Activated CD8-positive, alpha-beta memory T cell treated with anti-CD3 and anti-CD28 coated beads, Interleukin-2, amount 10 ng/mL, durations not matched to agents 7 days and 5 days (primary cell): ENCODE measurements at regions not wholly inside any gene's neighbourhood (a gene's known extent, or its start where the extent isn't known, plus 50 kb on each side); places are given as distances from the start of the nearest gene placed in this dataset.

ENCODE experiments used
- ATAC-seq: fragments of 150-1000 bp; cut with Tn5 transposase; one replicate; pipeline ENCODE4 v1.10.0; 2021; ENCODE audit warnings: moderate library complexity
- CTCF ChIA-PET: fragments of 350-600 bp; sonication (Branson Sonifier 250); formaldehyde crosslinking; loops from one replicate; lab custom pipeline; 2021; ENCODE audit warnings: antibody characterized with exemption; lab: Charles Lee
- DNase-seq: peaks from one replicate; pipeline ENCODE4 v3.0.0-alpha.2; 2020
- H3K27ac Mint-ChIP-seq: one replicate; pipeline ENCODE4 v1.8.0; 2021; ENCODE audit warnings: mild to moderate bottlenecking, mixed read lengths
- H3K27me3 Mint-ChIP-seq: one replicate; pipeline ENCODE4 v1.8.0; 2021; ENCODE audit warnings: mixed read lengths
- H3K36me3 Mint-ChIP-seq: one replicate; pipeline ENCODE4 v1.8.0; 2021; ENCODE audit warnings: mild to moderate bottlenecking, mixed read lengths
- H3K4me1 Mint-ChIP-seq: one replicate; pipeline ENCODE4 v1.8.0; 2021; ENCODE audit warnings: mixed read lengths
- H3K4me3 Mint-ChIP-seq: one replicate; pipeline ENCODE4 v1.8.0; 2021; ENCODE audit warnings: mild to moderate bottlenecking, moderate library complexity, mixed read lengths
- H3K9me3 Mint-ChIP-seq: one replicate; pipeline ENCODE4 v1.8.0; 2022; ENCODE audit warnings: low read depth, mixed read lengths

- no peaks in the 10 kb centered on the region for H3K27me3 Mint-ChIP-seq
- no peak overlapping the region for H3K4me3 Mint-ChIP-seq
- ATAC-seq (no peak), DNase-seq (no peak)
- no peak overlapping the region for H3K27ac Mint-ChIP-seq
- H3K4me1 Mint-ChIP-seq = no peaks in the 10 kb centered on the region
- H3K36me3 Mint-ChIP-seq = no peaks in the 10 kb centered on the region
- no peaks in the 10 kb centered on the region for H3K9me3 Mint-ChIP-seq
- CTCF ChIA-PET = no interaction called here
Measured at GRCh38 chr5:145243016-145243415, 592.1 kb downstream of the PRELID2 start.

DNA sequence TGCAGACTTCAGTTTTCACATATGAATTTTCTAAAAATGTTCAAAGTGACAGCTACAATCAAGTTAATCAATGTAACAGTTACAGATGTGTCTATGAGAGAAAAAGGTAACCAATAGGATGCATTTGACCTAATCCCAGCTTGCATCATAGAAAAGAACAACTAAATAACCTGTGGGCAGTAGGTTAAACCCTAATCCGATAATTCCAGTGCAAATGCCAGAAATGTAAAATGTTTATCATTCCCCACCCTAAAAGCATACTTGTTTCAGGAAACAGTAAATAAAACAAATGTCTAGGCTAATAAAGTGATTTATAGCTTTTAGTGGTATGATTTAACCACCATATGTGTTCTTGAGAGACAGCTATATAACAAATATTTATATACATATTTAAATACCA lies 592.6 kb downstream of the PRELID2 start:
- CTCF ChIA-PET = no interaction called here
- no peaks in the 10 kb centered on the region for H3K4me1 Mint-ChIP-seq
- no peak overlapping the region for H3K27ac Mint-ChIP-seq
- ATAC-seq (no peak), DNase-seq (no peak)
- H3K4me3 Mint-ChIP-seq = no peak overlapping the region
- H3K27me3 Mint-ChIP-seq = no peaks in the 10 kb centered on the region
- H3K36me3 Mint-ChIP-seq = no peaks in the 10 kb centered on the region
- no peaks in the 10 kb centered on the region for H3K9me3 Mint-ChIP-seq

DNA sequence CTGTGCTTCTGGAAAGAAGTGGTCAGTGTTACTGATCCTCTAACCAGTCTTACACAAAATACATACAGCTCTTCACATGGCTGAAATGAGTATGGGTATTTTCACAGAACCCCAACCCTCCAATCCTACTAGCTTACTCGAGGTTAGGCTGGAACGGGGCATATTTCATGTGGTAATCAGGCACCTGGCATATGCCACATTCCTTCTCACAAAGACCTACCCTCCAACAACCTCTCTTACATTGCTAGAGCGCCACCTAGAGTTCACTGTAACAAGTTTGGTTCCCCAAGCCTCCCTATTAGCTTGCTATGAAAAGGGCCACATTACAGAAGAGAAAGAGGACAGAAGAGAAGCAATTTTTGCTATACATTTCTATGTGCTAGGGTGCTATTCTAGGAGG lies 597.3 kb downstream of the PRELID2 start:
- Mint-ChIP-seq H3K4me1 (no peaks in the 10 kb centered on the region), H3K36me3 (no peaks in the 10 kb centered on the region), H3K27ac (no peak overlapping the region), H3K9me3 (no peaks in the 10 kb centered on the region), H3K27me3 (no peaks in the 10 kb centered on the region), H3K4me3 (no peak overlapping the region)
- no peak for ATAC-seq
- CTCF ChIA-PET = interaction anchor here (1.1 kb wide), 1 partner anchor 1032 kb away, joined by 3 read pairs; no protein-coding TSS in a partner anchor
- DNase-seq = no peak

DNA sequence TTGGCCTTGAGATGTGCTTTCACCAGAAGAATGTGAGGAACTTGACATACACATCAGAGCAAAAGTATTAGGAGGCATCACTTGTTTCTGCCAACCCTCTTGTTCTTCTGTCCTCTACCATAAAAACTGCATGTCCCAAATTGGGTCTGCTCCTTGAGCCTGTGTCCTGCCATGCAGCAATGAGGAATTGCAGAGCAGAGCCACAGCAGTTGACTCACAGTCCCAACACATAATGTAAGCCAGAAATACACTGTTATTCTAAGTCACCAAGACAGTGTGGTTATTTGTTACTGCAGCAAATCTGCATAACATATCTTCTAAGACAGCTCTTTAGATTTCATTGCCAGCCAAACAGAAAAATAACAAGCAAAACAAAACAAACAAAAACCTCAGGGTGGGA lies 598.2 kb downstream of the PRELID2 start:
- no peaks in the 10 kb centered on the region for H3K4me1 Mint-ChIP-seq
- ATAC-seq = no peak
- no peaks in the 10 kb centered on the region for H3K27me3 Mint-ChIP-seq
- H3K9me3 Mint-ChIP-seq = no peaks in the 10 kb centered on the region
- no peaks in the 10 kb centered on the region for H3K36me3 Mint-ChIP-seq
- no peak overlapping the region for H3K4me3 Mint-ChIP-seq
- no peak overlapping the region for H3K27ac Mint-ChIP-seq
- no peak for DNase-seq
- CTCF ChIA-PET = no interaction called here

GRCh38 chr5:145236127-145236526 lies 599.0 kb downstream of the PRELID2 start:
- Mint-ChIP-seq H3K4me1 (no peaks in the 10 kb centered on the region), H3K27me3 (no peaks in the 10 kb centered on the region)
- ATAC-seq = no peak

GRCh38 chr5:145233461-145233860 lies 601.7 kb downstream of the PRELID2 start:
- no peak for DNase-seq
- ATAC-seq = no peak
- Mint-ChIP-seq H3K4me3 (no peak overlapping the region), H3K4me1 (no peaks in the 10 kb centered on the region), H3K27ac (no peak overlapping the region), H3K36me3 (no peaks in the 10 kb centered on the region), H3K27me3 (no peaks in the 10 kb centered on the region), H3K9me3 (no peaks in the 10 kb centered on the region)
- CTCF ChIA-PET = no interaction called here

More at GRCh38 chr5:145236127-145236526, 599.0 kb downstream of the PRELID2 start:
- Mint-ChIP-seq H3K9me3 (no peaks in the 10 kb centered on the region), H3K27ac (no peak overlapping the region), H3K4me3 (no peak overlapping the region), H3K36me3 (no peaks in the 10 kb centered on the region)
- DNase-seq = no peak
- CTCF ChIA-PET = no interaction called here

DNA sequence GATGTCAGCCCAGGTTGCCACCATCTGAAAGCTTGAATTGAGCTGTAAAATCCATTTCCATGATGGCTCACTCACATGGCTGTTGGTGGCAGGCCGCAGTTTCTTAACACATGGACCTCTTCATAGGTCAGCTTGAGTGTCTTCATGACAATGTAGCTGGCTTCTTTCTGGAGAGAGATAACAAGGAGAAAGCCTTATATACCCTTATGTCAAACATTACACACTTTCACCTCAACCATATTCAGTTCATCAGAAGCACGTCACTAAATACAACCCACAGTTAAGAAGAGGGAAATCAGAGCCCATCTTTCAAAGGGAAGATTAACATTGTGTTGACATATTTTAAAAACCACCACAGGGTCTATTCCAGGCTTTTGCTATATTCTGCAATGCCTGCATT lies 604.4 kb downstream of the PRELID2 start:
- CTCF ChIA-PET = no interaction called here
- H3K27ac Mint-ChIP-seq = no peak overlapping the region
- ATAC-seq (no peak), DNase-seq (no peak)
- H3K4me3 Mint-ChIP-seq = no peak overlapping the region
- no peaks in the 10 kb centered on the region for H3K36me3 Mint-ChIP-seq
- peaks cover 1% of the 10 kb centered on the region for H3K9me3 Mint-ChIP-seq
- H3K27me3 Mint-ChIP-seq = no peaks in the 10 kb centered on the region
- no peaks in the 10 kb centered on the region for H3K4me1 Mint-ChIP-seq

GRCh38 chr5:145228564-145228963 lies 606.6 kb downstream of the PRELID2 start:
- no peak overlapping the region for H3K27ac Mint-ChIP-seq
- peaks cover 1% of the 10 kb centered on the region for H3K9me3 Mint-ChIP-seq
- ATAC-seq (no peak), DNase-seq (no peak)
- CTCF ChIA-PET = no interaction called here
- no peak overlapping the region for H3K4me3 Mint-ChIP-seq
- no peaks in the 10 kb centered on the region for H3K27me3 Mint-ChIP-seq
- no peaks in the 10 kb centered on the region for H3K4me1 Mint-ChIP-seq
- H3K36me3 Mint-ChIP-seq = no peaks in the 10 kb centered on the region

DNA sequence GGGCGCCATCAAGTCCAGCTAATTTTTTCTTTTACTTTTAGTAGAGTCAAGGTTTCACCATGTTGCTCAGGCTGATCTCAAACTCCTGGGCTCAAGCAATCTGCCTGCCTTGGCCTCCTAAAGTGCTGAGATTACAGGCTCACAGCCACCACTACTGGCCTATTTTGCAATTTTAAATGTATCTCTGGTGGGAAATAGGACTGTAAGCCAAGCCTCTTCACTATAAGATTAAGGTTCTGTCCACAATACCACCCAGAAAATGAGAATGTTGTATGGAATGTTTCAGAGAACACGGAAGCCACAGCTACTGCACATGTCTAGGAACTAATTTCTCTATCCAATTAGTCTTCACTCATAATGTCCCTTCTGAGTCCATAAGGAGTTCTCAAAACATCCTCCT lies 607.3 kb downstream of the PRELID2 start:
- no peaks in the 10 kb centered on the region for H3K36me3 Mint-ChIP-seq
- no peak for ATAC-seq
- no peak for DNase-seq
- H3K9me3 Mint-ChIP-seq = peaks cover 1% of the 10 kb centered on the region
- H3K27me3 Mint-ChIP-seq = no peaks in the 10 kb centered on the region
- no peaks in the 10 kb centered on the region for H3K4me1 Mint-ChIP-seq
- no peak overlapping the region for H3K4me3 Mint-ChIP-seq
- CTCF ChIA-PET = no interaction called here
- H3K27ac Mint-ChIP-seq = no peak overlapping the region

GRCh38 chr5:145226726-145227125 lies 608.4 kb downstream of the PRELID2 start:
- Mint-ChIP-seq H3K36me3 (no peaks in the 10 kb centered on the region), H3K27ac (no peak overlapping the region)
- CTCF ChIA-PET = no interaction called here

GRCh38 chr5:145225529-145225928 lies 609.6 kb downstream of the PRELID2 start:
- Mint-ChIP-seq H3K9me3 (peaks cover 1% of the 10 kb centered on the region), H3K4me1 (no peaks in the 10 kb centered on the region), H3K4me3 (no peak overlapping the region), H3K36me3 (no peaks in the 10 kb centered on the region), H3K27ac (no peak overlapping the region), H3K27me3 (no peaks in the 10 kb centered on the region)
- no peak for DNase-seq
- ATAC-seq = no peak
- CTCF ChIA-PET = no interaction called here

More at GRCh38 chr5:145226726-145227125, 608.4 kb downstream of the PRELID2 start:
- no peaks in the 10 kb centered on the region for H3K4me1 Mint-ChIP-seq
- DNase-seq (no peak), ATAC-seq (no peak)
- H3K27me3 Mint-ChIP-seq = no peaks in the 10 kb centered on the region
- peaks cover 1% of the 10 kb centered on the region for H3K9me3 Mint-ChIP-seq
- H3K4me3 Mint-ChIP-seq = no peak overlapping the region

- Mint-ChIP-seq H3K9me3 (peaks cover 1% of the 10 kb centered on the region), H3K27ac (no peak overlapping the region), H3K4me3 (no peak overlapping the region), H3K36me3 (no peaks in the 10 kb centered on the region), H3K27me3 (no peaks in the 10 kb centered on the region), H3K4me1 (no peaks in the 10 kb centered on the region)
- ATAC-seq (no peak), DNase-seq (no peak)
- CTCF ChIA-PET = no interaction called here
Measured at GRCh38 chr5:145223582-145223981, 611.6 kb downstream of the PRELID2 start.

GRCh38 chr5:145222622-145223021 lies 612.5 kb downstream of the PRELID2 start:
- DNase-seq (no peak), ATAC-seq (no peak)
- Mint-ChIP-seq H3K36me3 (no peaks in the 10 kb centered on the region), H3K27ac (no peak overlapping the region), H3K4me3 (no peak overlapping the region), H3K9me3 (no peaks in the 10 kb centered on the region), H3K27me3 (no peaks in the 10 kb centered on the region), H3K4me1 (no peaks in the 10 kb centered on the region)
- CTCF ChIA-PET = no interaction called here

DNA sequence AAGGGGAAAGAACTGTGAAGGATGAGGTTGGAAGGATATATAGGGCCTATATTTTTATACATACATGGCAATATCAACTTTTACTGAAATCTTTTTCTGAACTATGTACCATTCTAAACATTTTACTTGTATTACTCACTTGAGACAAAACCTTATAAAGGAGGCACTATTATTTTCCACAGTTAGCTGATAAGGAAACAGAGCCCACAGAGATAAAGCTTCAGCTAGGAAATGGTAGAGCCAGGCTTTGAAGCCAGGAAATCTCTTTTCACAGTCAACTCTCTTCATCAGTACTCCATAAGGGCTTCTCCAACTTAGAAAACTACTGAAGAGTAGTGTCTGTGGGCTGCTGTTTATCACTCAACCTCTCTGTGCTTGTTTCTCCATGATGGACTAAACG lies 613.7 kb downstream of the PRELID2 start:
- Mint-ChIP-seq H3K36me3 (no peaks in the 10 kb centered on the region), H3K27ac (no peak overlapping the region), H3K4me1 (no peaks in the 10 kb centered on the region), H3K27me3 (no peaks in the 10 kb centered on the region), H3K4me3 (no peak overlapping the region), H3K9me3 (no peaks in the 10 kb centered on the region)
- CTCF ChIA-PET = no interaction called here
- DNase-seq = no peak
- ATAC-seq = no peak

GRCh38 chr5:145220481-145220880 lies 614.7 kb downstream of the PRELID2 start:
- Mint-ChIP-seq H3K36me3 (no peaks in the 10 kb centered on the region), H3K27me3 (no peaks in the 10 kb centered on the region), H3K9me3 (no peaks in the 10 kb centered on the region), H3K27ac (no peak overlapping the region), H3K4me1 (no peaks in the 10 kb centered on the region), H3K4me3 (no peak overlapping the region)
- DNase-seq (no peak), ATAC-seq (no peak)
- CTCF ChIA-PET = no interaction called here
